CD4-positive, alpha-beta T cell treated with Interleukin-15 for 1 hour (primary cell): ENCODE measurements at regions not wholly inside any gene's neighbourhood (a gene's known extent, or its start where the extent isn't known, plus 50 kb on each side); places are given as distances from the start of the nearest gene placed in this dataset.

Experiments used
- DNase-seq: peaks from one replicate; pipeline ENCODE4 v3.0.0-alpha.2; 2020

DNA sequence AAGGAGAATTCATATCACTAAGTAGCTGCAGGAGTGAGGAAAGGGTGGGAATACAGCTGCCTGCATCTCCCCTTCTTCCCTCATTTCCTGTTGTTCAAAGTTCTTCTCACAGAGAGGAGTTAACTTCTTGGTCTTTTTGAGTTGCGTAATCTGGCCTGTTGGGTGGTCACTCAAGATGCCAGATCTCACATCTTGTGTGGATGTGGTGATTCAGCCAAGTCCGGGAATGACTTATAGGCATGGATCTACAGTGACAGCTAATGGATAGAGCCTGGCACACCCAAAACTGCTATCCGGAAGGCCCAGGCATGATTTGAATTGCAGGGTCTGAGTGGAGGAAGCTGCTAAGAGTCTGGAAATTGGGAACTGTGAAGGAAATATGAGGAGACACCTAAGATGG is 100.2 kb upstream of the SLC35B3 start:
- no peak for DNase-seq

DNA sequence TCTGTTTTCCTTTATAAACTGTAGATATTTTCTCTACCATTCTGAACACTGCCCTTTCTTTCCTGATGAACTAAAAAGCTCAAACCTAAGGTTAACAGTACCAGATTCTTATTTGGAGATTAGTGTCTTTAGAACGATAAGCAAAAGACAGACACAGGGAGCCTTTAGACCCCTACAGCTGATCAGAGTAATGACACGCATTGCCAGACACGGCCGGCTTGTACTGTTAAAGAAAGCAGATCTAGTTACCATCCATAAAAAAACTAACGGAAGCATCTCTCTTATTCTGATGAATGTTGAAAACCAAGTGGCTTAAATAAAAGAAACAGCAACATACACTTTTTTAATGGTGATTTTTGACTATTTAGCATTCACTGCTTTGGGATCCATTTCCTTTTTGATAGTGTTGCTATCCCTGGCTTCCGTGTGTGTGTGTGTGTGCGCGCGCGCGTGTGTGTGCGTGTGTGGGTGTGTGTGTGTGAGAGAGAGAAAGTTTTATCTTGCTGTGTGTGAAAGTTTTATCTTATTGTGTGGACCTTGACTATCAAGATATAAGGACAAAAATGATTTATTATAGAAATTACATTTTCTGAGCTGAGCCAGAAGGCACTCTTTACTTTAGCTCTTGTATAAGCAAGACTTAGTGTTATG is 95.6 kb upstream of the SLC35B3 start:
- DNase-seq: no peak

DNA sequence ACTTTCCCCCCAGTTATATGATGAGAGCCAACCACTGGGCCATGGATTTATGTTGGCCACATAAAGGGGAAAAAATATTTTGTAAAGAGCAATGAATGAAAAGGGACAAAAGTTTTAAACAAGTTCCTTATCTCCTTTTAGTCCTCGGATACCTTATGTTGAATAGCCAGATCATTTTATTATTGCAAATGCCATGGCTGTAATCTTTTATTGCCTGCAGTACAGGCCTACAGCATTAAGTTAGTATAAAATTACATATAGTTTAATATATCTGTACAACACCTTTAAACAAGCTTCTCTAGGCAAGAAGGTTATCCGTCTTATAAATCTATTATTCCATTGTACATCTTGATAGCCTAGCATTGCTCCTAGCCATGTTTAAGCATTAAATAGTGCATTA is 93.9 kb upstream of the SLC35B3 start:
- no peak for DNase-seq

DNA sequence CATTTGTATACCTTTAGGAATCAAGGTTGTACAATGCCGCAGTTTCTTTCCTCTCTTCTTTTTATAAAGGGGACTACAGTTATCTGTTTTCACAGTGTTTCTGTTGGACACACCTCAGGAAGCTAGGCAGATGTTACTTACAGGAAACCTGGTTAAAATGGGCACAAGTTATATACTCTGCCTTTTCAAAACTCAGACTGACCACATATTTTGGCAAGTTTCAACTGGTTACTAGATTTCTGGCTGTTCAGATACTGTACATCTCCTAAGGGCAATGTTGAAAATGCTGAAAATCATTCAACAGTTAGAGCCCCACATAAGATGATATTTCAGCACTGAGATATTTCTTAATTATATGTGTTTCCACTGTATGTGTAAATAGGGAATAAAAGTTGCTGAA is 92.5 kb upstream of the SLC35B3 start:
- DNase-seq: no peak

DNA sequence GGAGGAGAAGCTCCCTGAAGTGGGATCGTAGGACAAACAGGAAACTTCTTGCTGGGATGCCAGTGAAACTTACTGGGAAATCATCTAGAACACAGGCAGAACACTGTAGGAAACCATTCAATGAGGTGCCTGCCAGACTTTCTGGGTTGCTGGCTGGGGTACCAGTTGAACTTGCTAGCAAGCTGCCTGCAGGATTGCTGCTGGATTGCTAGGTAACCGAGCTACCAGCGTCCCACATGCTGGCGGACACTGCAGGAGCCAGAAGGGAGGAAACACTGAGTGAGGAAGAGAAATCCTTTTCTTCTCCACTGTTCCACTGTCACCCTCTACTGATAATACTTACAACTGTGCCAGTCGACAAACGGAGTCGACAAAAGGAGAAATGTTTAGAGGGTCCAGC is 91.3 kb upstream of the SLC35B3 start:
- no peak for DNase-seq

DNA sequence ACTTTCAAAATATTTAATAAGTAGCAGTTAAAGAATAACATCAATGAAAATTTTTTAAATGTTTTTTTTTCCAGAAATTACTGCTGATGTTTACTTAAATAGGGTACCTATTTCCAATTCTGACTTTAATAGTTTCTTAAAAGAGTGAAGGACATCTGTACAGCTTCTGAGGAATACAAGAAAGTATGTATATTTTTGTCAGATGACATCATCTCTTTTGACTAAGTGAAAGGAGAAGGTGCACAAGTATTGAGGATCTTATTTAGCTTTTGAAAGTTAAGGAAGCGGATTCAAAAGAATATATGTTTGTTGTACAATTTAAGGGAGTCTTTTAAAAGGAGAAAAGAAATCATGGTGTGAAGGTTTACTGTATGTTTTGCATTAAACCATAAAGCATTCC is 90.0 kb upstream of the SLC35B3 start:
- no peak for DNase-seq

DNA sequence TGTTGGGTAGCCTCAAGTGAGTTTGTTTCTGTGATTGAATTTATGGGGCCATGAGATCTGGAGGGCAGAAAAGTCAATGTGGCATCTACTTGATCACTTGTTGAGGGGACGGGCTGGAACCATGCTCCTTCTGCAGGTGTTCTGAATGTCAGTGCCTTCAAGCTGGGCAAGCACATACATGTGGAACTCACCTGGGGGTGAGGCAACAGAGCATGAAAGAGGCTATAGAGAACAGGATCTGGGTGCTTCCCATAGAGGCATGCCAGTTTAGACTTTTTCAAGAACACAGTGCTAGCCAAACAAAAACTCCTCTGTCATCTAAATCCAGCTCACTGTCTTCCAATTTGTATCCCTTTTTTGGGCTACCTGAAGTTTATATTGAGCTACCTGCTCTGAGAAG is 77.8 kb upstream of the SLC35B3 start:
- no peak for DNase-seq

DNA sequence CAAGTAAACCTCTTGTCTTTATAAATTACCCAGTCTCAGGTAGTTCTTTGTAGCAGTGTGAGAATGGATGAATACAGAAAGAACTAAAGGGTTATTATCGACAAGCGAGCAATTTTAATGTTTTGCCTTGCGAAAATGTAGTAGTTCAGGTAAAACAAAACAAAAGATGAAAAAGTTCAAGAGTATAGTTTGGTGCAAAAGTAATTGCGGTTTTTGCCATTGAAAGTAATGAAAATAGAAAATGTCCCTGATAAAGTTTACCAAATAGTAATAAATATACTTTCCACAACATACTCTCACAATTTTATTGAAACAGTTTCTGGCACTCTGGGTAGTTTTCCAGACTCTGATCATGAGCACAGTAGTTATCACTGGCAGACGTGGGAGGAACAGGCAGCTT is 71.9 kb upstream of the SLC35B3 start:
- no peak for DNase-seq

DNA sequence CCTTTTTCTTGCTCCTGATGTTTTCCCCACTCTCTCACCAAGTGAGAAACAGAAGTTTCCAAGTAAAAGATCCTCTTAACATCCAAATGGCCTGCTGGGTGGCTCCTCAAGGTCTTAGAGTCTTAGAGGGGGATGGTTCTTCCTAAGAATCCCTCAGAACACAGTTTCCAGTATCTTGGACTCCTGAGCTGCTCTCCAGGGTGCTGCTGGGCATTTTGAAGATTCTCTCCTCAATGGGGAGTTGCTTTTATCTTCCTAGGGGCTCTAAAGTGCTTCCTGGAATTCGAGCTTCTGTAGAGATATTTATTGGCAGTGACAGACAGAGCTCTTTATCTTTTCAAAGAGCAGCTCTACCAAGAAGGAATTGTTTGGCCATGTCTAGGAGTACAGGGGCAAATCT is 70.8 kb upstream of the SLC35B3 start:
- DNase-seq: no peak

DNA sequence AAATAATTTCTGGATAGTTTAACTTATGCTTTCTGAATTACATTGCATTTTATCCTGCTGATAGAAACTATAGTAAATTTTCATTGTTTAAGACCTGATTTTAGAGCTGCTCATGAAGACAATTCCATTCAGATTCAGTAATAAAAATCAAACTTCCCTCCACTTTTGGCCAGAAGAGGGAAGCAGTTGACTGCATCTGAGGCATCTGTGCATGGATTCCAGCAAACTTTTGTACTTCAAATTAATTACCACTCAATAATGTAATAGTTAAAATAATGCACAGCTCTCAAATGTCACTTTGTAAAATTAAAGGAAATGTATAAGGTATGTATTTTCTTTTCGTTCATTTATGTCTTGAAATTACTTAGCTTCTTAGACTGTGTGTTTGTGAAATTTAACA is 64.2 kb upstream of the SLC35B3 start:
- no peak for DNase-seq

DNA sequence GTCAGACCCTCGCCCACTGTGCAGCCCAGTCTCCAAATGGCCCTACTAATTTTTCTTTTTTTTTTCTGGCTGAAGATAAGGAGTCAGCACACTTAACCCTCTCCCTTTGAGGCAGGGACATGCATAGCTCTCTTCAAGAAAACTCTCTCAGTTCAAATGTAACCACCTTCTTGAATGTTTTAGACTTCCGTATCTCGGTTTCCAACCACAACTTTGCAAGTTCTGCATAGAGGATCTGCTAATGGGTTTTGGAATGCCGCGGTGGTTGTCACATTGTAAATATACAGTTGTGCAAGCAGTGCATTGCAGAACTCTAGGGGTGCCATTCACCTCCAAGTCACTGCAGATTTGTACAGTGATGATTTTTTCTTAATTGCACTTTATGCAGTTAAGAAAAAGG is 59.4 kb upstream of the SLC35B3 start:
- DNase-seq: no peak

DNA sequence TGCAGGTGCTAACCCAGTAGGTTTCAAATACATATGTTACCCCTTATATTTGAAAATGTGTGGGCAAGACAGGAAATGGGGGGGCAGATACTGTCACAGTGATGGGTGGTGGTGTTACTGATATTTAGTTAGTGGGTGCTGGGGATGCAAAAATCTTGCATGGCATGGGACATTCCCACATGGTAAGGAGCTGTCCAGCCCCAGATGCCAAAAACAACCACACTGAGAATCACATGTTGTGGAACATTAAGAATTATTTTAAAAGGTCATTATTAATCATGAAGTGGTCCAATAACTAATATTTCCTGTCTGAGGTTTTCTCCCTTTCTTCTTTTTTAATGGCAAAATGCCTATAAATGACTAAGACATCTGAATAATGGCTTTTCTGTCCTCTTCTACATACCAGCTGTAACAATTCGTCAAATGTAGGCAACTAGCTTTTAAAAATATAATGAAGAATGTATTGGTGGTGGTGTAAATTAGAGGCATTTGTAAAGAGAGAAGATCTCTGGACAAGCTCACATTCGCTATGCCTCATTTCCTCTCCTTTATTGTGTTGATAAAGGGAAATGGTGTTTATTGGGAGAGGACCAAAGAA is 57.3 kb upstream of the SLC35B3 start:
- no peak for DNase-seq
